ENCODE measurements at regions not wholly inside any gene's neighbourhood (a gene's known extent, or its start where the extent isn't known, plus 50 kb on each side); places are given as distances from the start of the nearest gene placed in this dataset.

- peak in 1 of 2 experiments; percentile 48; a peak in 1 of 4 replicates for TF ChIP-seq REST (IDR thresholded peaks at IDR 0.05; ENCODE audit: insufficient read depth in 1 of 2, low read depth in 2 of 2, low read length in 2 of 2)
Observed at GRCh38 chr13:109702030-109702597, 84.3 kb downstream of the IRS2 start.

- TF ChIP-seq FOXP2 (optimal IDR thresholded peaks at IDR 0.05; ENCODE audit: borderline replicate concordance, extremely low read depth, extremely low read length, insufficient read depth) (peak; percentile 77), TAF1 (IDR thresholded peaks at IDR 0.05; ENCODE audit: borderline replicate concordance, insufficient read depth, low read length) (no peak), REST (IDR thresholded peaks at IDR 0.05; ENCODE audit: insufficient read depth in 1 of 2, low read depth in 2 of 2, low read length in 2 of 2) (peak; percentile 16 to 56; a peak in 2 of 4 replicates), POLR2AphosphoS5 (IDR thresholded peaks at IDR 0.05; ENCODE audit: low read depth, low read length) (no peak), SIN3A (IDR thresholded peaks at IDR 0.05; ENCODE audit: borderline replicate concordance, insufficient read depth, low read length) (no peak)
Observed at GRCh38 chr13:109700176-109700575, 86.2 kb downstream of the IRS2 start.

- TF ChIP-seq POLR2AphosphoS5 (IDR thresholded peaks at IDR 0.05; ENCODE audit: low read depth, low read length) = no peak
- TF ChIP-seq FOXP2 (optimal IDR thresholded peaks at IDR 0.05; ENCODE audit: borderline replicate concordance, extremely low read depth, extremely low read length, insufficient read depth) = no peak
- TF ChIP-seq TAF1 (IDR thresholded peaks at IDR 0.05; ENCODE audit: borderline replicate concordance, insufficient read depth, low read length) = no peak
- no peak for TF ChIP-seq SIN3A (IDR thresholded peaks at IDR 0.05; ENCODE audit: borderline replicate concordance, insufficient read depth, low read length)
- no peak for TF ChIP-seq REST (IDR thresholded peaks at IDR 0.05; ENCODE audit: insufficient read depth in 1 of 2, low read depth in 2 of 2, low read length in 2 of 2)
Observed at GRCh38 chr13:109699628-109700071, 86.7 kb downstream of the IRS2 start.

- TF ChIP-seq TAF1 (IDR thresholded peaks at IDR 0.05; ENCODE audit: borderline replicate concordance, insufficient read depth, low read length) (no peak), FOXP2 (optimal IDR thresholded peaks at IDR 0.05; ENCODE audit: borderline replicate concordance, extremely low read depth, extremely low read length, insufficient read depth) (no peak)
Observed at GRCh38 chr13:109698779-109699178, 87.6 kb downstream of the IRS2 start.

- TF ChIP-seq REST (IDR thresholded peaks at IDR 0.05; ENCODE audit: insufficient read depth in 1 of 2, low read depth in 2 of 2, low read length in 2 of 2) = no peak
- no peak for TF ChIP-seq TAF1 (IDR thresholded peaks at IDR 0.05; ENCODE audit: borderline replicate concordance, insufficient read depth, low read length)
- no peak for TF ChIP-seq SIN3A (IDR thresholded peaks at IDR 0.05; ENCODE audit: borderline replicate concordance, insufficient read depth, low read length)
- no peak for TF ChIP-seq FOXP2 (optimal IDR thresholded peaks at IDR 0.05; ENCODE audit: borderline replicate concordance, extremely low read depth, extremely low read length, insufficient read depth)
- no peak for TF ChIP-seq POLR2AphosphoS5 (IDR thresholded peaks at IDR 0.05; ENCODE audit: low read depth, low read length)
Observed at GRCh38 chr13:109697936-109698335, 88.4 kb downstream of the IRS2 start.
